Breast epithelium (tissue), 3 donors: ENCODE measurements at regions not wholly inside any gene's neighbourhood (a gene's known extent, or its start where the extent isn't known, plus 50 kb on each side); places are given as distances from the start of the nearest gene placed in this dataset.

Experiments
- CTCF ChIP-seq, 3 donors: fragments of 450-650 bp; IDR thresholded peaks; one replicate each; pipeline ENCODE4 v1.5.1; 2016 to 2017; ENCODE audit warnings: antibody characterized with exemption in 3 of 3, mild to moderate bottlenecking in 3 of 3, moderate library complexity in 3 of 3
- POLR2A ChIP-seq: fragments of 450-650 bp; IDR thresholded peaks from one replicate; pipeline ENCODE4 v1.6.1; 2016; ENCODE audit warnings: antibody characterized with exemption, mild to moderate bottlenecking, moderate library complexity
- POLR2AphosphoS5 ChIP-seq, 3 donors: sonication (generic); formaldehyde crosslinking; IDR thresholded peaks; one replicate each; pipeline ENCODE4 v1.6.1; 2017; ENCODE audit warnings: antibody characterized with exemption in 3 of 3

- TF ChIP-seq POLR2A, result no peak
- no peak for TF ChIP-seq CTCF (IDR thresholded peaks at IDR 0.05)
- TF ChIP-seq POLR2AphosphoS5 (IDR thresholded peaks at IDR 0.05), result no peak
These were observed 83.0 kb upstream of the TMEM33 start for GRCh38 chr4:41852229-41852628.
